Mucosa of descending colon (tissue), 3 donors: ENCODE measurements at regions not wholly inside any gene's neighbourhood (a gene's known extent, or its start where the extent isn't known, plus 50 kb on each side); places are given as distances from the start of the nearest gene placed in this dataset.
"Not testable (repeated sequence)": the region's sequence is repeated elsewhere in the genome, so short reads cannot be mapped to it uniquely, and the experiment has no call there.

Experiments used
- ATAC-seq: fragments of 200-7000 bp; cut with Tn5 transposase; one replicate; pipeline ENCODE4 v1.9.1; 2020; ENCODE audit warnings: mild to moderate bottlenecking, moderate library complexity
- DNase-seq, 3 donors: peaks; one replicate each; pipeline ENCODE4 v3.0.0-alpha.2; 2020
- H3K36me3 ChIP-seq: fragments of 200-600 bp; one replicate; pipeline ENCODE4 v1.8.0; 2021; ENCODE audit warnings: low read depth, mild to moderate bottlenecking
- H3K4me1 ChIP-seq: fragments of 200-600 bp; one replicate; pipeline ENCODE4 v1.8.0; 2021; ENCODE audit warnings: low read depth, mild to moderate bottlenecking
- H3K4me3 ChIP-seq: fragments of 200-600 bp; one replicate; pipeline ENCODE4 v1.8.0; 2021; ENCODE audit warnings: mild to moderate bottlenecking
- H3K9me3 ChIP-seq: fragments of 200-600 bp; one replicate; pipeline ENCODE4 v1.8.0; 2021; ENCODE audit warnings: mild to moderate bottlenecking
- CTCF ChIP-seq: fragments of 200-600 bp; IDR thresholded peaks from one replicate; pipeline ENCODE4 v1.8.0; 2022; ENCODE audit warnings: antibody characterized with exemption, mild to moderate bottlenecking
- intact Hi-C, 2 donors: fragments of 100-400 bp; cut with DNase I in 1 of 2; cut with micrococcal nuclease in 1 of 2; formaldehyde crosslinking; loops; one replicate each; pipeline versions ENCODE4 v1.11.0 to v1.11.1; 2022; cut with DNase I, micrococcal nuclease
- donor health status: DM: no; HTN: no; CAD: no; lungs with moderate emphysema.
- donor health status: DM: no; HTN: no; CAD: no.
- donor health status: DM: no; HTN: yes; CAD: no.

GRCh38 chr2:183476490-183476889 lies 352.2 kb downstream of the NUP35 start:
- Histone ChIP-seq H3K9me3 (peaks cover 3% of the 10 kb centered on the region), H3K4me1 (no peaks in the 10 kb centered on the region), H3K36me3 (no peaks in the 10 kb centered on the region), H3K4me3 (no peak overlapping the region)
- ATAC-seq (no peak), DNase-seq (no peak)
- intact Hi-C loops = no loop called here
- TF ChIP-seq CTCF = no peak

GRCh38 chr2:183477296-183477695 lies 353.1 kb downstream of the NUP35 start:
- TF ChIP-seq CTCF = no peak
- no peaks in the 10 kb centered on the region for H3K36me3 ChIP-seq
- H3K9me3 ChIP-seq = peaks cover 3% of the 10 kb centered on the region
- no peaks in the 10 kb centered on the region for H3K4me1 ChIP-seq
- DNase-seq = no peak
- no peak overlapping the region for H3K4me3 ChIP-seq
- intact Hi-C loops = no loop called here
- ATAC-seq = no peak

- peak in 1 of 3 donors; percentile 31 for DNase-seq
- H3K36me3 ChIP-seq, H3K4me3 ChIP-seq, H3K9me3 ChIP-seq, ATAC-seq, H3K4me1 ChIP-seq, intact Hi-C loops: not testable (repeated sequence)
These were observed 354.8 kb downstream of the NUP35 start for GRCh38 chr2:183478941-183479595.

- ATAC-seq (no peak), DNase-seq (no peak)
- Histone ChIP-seq H3K4me1 (no peaks in the 10 kb centered on the region), H3K9me3 (no peaks in the 10 kb centered on the region), H3K36me3 (no peaks in the 10 kb centered on the region), H3K4me3 (no peak overlapping the region)
- TF ChIP-seq CTCF = no peak
- intact Hi-C loops = no loop called here
These were observed 363.1 kb downstream of the NUP35 start for GRCh38 chr2:183487326-183487725.

GRCh38 chr2:183488421-183488820 lies 364.2 kb downstream of the NUP35 start:
- intact Hi-C loops = no loop called here
- no peak for TF ChIP-seq CTCF
- no peaks in the 10 kb centered on the region for H3K4me1 ChIP-seq
- H3K9me3 ChIP-seq = no peaks in the 10 kb centered on the region
- H3K36me3 ChIP-seq = no peaks in the 10 kb centered on the region
- DNase-seq = no peak
- ATAC-seq = no peak
- no peak overlapping the region for H3K4me3 ChIP-seq

GRCh38 chr2:183490489-183490888 lies 366.2 kb downstream of the NUP35 start:
- no peaks in the 10 kb centered on the region for H3K36me3 ChIP-seq
- TF ChIP-seq CTCF = no peak
- H3K4me1 ChIP-seq = no peaks in the 10 kb centered on the region
- ATAC-seq (peak; percentile 25), DNase-seq (no peak)
- H3K9me3 ChIP-seq = no peaks in the 10 kb centered on the region
- no peak overlapping the region for H3K4me3 ChIP-seq
- intact Hi-C loops = no loop called here
